Amniotic stem cell (primary cell): ENCODE measurements at regions not wholly inside any gene's neighbourhood (a gene's known extent, or its start where the extent isn't known, plus 50 kb on each side); places are given as distances from the start of the nearest gene placed in this dataset.

Source experiments
- DNase-seq: peaks from one replicate; lab custom pipeline; 2025; lab: John Stamatoyannopoulos, UW

DNA sequence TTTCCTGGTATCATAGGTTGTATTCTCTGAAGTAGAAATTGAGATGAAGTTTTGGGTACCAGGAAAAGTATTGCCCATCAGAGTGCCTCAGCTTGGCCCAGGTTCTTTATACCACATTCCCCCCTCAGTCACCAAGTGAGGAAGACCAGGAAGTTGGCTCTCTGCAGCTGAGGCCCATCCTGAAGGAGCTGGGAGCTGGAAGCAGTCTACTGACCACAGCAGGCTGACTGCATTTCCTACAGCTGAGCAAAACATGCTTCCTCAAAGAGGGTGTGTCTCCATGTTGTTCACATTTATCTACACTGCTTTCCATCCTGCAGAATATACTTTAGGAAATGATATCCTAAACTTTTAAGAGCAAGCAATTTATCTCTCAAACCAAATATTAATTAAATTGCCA is 654.6 kb downstream of the ELAVL2 start:
- DNase-seq = no peak

DNA sequence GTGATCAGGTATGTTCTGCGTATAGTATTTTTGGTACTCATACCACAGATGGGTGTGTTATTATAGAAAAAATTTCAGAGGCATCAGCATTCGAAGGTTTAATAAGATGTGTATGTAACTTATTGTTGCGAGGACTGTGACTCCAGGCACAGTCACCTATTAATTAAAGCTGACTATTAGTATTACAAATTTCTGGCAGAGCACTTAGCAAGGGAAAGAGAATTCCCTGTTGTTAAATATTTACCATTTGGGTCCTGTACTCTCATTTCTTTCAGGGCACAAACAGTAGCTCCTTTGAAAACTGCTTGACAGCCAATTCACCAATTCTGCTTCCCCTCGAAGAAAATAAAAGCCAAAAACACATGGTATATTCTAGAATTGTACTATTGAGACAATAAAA is 653.8 kb downstream of the ELAVL2 start:
- no peak for DNase-seq

DNA sequence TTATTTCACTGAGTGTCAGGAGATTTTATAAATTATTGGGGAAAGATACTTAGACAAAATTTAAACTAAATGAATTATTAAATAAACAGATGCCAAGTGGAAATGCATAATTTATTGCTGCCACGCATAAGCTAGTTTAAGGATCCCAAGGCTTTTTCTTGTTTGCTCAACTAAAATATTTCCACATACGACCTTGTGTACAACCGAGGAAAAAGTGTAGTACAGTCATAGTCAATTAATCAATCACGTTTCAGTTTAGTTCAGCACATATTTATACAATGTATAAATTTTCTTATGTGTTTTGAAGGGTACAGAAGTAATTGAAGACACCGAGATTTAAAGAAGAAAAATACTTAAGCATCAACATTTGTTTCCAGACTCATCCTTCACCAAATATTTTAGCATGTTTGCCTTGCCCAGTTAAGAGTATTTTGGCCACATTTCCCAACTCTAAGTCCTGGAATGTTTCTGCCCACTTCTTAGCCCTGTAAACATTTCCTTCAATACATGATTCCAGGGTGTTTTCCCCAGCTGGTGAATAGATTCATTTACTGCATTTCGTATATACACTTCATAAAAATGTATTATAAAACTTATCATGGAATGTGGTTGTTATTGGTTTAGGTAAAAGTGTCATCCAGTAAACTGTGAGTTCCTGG is 652.9 kb downstream of the ELAVL2 start:
- DNase-seq = no peak

DNA sequence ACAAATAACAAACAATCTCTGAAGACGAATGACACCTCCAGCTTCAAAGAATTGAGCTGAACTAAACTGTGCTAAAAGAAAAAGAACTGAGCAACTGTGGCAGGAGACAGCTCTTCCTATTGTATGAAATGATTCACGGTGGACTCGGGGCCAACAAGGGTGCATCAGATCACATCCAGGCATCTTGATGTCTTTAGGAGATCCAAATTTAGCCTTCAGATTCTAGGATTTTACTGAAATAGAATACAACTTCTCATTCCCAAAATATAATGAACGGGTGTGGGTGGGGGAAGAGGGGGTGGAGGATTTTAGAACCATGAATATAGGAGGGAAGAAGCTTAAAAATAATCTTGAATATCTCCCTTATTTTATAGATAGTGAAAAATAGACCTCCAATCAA is 631.8 kb downstream of the ELAVL2 start:
- no peak for DNase-seq

GRCh38 chr9:23215688-23216087 is 610.4 kb downstream of the ELAVL2 start:
- DNase-seq = no peak

GRCh38 chr9:23219471-23219870 is 606.6 kb downstream of the ELAVL2 start:
- DNase-seq = no peak

GRCh38 chr9:23220171-23220570 is 605.9 kb downstream of the ELAVL2 start:
- no peak for DNase-seq

- DNase-seq = no peak
These were observed 605.1 kb downstream of the ELAVL2 start for GRCh38 chr9:23220957-23221356.

GRCh38 chr9:23229890-23230317 is 596.1 kb downstream of the ELAVL2 start:
- DNase-seq = no peak

DNA sequence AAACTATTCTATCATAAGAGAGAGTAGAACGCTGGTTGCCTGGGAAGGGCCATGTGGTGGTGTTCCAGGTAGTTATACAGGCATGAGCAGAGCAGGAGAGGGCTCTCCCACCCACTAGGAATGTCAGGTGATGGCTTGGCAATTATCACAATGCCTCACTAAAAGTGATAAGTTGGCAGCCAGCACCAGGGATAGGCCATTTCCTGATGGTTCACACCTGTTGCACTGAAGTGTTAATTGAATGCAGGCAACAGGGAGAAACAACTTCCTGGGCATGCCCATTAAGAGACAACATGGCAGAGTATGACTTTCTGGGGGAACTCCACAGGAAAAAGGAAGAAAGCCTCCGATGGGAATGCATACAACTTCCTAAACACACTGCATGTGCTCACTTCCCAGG is 593.2 kb downstream of the ELAVL2 start:
- no peak for DNase-seq

DNA sequence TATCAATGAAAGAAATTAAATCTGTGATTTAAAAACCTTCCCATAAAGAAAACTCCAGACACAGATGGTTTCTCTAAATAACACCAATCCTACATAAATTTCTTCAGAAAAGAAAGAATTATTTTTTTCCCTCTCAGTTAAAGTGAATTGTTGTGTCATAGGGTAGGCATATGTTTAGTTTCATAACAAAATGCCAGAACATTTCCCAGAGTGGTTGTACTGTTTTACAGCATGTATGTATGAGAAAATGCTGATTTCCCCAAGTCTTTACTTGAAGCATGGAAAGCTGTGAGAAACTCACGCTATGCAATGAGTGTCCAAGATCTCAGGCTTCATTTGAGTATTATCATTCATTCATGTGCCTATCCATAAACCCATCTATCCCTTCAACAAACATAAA is 582.5 kb downstream of the ELAVL2 start:
- no peak for DNase-seq

GRCh38 chr9:23245067-23245466 is 581.0 kb downstream of the ELAVL2 start:
- DNase-seq = no peak

- no peak for DNase-seq
These were observed 571.4 kb downstream of the ELAVL2 start for GRCh38 chr9:23254404-23255184.

GRCh38 chr9:23255346-23255745 is 570.7 kb downstream of the ELAVL2 start:
- DNase-seq = no peak

DNA sequence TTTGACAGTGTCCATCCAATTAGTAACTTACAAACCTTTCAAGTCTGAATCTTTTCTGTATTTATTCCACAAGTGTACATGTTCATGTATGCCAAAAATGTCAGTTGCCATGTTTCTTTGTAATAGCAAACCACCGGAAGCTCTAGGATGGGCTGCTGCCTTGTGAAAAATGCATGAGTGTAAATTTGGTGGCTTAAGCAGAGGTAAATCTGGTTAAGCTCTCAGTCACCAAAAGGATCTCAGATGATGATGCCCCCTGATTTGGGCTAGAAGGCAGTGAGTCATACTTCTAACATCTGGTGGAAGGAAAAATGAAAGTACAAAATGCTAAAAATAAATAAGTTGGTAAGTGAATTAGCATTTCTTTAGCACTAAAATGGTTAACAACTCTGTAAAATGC is 567.5 kb downstream of the ELAVL2 start:
- no peak for DNase-seq

DNA sequence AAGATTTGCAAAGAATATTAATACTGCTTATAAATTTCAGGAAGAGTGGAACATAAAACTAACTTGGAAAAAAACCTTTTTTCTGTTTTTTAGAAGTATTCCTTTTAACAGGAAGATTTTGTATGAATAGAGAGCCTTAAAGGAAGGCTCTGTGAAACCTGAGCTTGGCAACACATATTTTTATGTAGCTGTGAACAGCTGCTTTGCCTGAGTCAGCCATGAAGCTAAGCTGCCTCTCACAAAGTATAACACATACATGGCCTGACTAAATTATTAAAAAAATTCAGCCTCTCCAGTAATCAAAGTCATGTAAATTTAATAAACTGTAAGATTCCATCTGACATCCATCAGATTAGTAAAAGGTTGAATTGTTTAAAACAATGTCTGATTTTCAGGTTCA is 547.5 kb downstream of the ELAVL2 start:
- no peak for DNase-seq

- no peak for DNase-seq
These were observed 538.6 kb downstream of the ELAVL2 start for GRCh38 chr9:23287390-23287789.

- no peak for DNase-seq
These were observed 537.5 kb downstream of the ELAVL2 start for GRCh38 chr9:23288545-23288944.

DNA sequence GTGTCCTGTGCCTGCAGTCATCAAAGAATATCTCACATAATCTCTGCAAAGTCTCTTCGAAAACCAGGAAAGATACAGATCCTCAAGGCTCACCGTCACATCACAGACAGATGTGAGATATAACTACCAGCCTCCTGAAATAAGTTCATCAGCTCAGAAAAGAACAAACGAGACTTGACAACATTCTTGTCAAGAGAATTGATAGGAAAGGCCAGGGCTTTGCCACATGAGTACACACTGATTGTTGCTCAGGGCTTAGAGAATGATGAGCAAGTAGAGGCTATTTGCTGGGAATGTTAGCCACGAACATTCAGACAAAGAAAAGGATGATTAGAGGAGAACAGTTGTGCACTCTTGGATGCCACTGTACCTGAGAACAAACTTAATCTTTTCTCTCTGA is 535.1 kb downstream of the ELAVL2 start:
- no peak for DNase-seq

GRCh38 chr9:23302281-23302680 is 523.8 kb downstream of the ELAVL2 start:
- no peak for DNase-seq

DNA sequence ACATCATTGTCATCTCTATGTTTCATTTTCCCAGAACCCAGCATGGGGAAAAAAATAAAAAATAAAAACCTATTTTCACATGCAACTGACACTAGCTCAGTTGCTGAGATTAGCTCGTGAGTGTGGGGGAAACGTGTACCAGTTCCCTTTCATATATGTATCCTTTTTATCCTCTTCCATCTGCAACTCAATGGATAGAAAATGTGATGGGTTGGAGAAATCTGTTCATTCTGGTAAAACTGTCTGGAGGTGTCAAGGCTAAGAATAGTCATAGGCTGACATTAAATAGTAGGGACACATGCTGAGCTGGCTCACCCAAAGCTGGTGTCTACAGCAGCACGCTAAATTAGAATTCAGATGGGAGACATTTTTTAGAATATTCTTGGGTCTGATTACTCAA is 519.3 kb downstream of the ELAVL2 start:
- no peak for DNase-seq

DNA sequence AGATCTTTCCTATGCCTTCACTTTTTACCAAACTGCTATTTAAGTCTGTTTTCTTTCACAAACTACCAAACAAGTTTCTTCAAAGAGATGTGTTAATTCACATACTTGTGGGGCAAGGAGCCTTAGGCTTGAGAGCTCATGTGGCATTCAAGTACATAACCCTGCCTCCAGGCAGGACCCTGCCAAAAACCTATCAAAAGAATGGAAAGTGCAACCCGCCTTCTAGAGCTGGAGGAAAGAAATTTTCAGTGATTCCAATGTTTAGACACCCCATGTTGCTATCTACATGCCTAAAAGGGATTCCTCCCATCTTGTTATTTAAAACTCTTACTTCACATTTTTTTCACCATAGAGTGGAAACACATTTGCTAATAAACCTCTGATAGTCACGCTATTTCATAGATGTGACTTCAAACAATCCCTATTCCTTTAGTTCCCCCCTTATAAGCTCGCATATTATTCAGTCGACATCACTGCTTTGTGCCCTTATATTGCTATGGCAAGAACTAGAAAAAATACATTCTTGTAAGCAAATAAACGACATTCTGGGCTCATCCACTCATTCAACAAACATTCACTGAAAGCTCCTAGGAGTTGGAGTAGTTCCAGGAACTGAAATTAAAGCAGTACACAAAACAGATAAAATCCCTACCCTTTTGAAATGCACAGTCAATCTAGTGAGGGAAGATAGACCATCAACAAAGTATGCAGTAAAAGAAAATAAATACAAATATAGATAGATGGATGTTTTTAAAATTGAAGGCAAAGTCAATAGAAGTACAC is 518.1 kb downstream of the ELAVL2 start:
- no peak for DNase-seq

DNA sequence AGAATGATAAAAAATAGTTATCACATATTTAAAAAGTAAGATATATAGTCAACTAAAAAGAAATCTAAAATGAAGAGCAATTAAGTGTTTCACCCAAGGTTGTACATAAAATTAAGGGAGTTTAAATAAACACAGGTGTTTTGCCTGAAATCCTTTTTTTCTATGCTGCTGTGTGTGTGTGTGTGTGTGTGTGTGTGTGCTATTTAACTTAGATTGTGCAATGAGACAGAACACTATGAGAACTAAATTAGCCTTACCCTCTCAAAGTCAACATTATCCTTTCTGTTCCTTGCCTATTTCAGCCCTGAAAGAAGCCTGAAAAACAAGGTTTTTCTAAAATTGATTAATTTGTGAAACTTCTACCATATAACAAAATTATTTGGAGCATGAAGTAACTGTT is 516.2 kb downstream of the ELAVL2 start:
- DNase-seq = no peak
